Astrocyte of the spinal cord (primary cell): ENCODE measurements at regions not wholly inside any gene's neighbourhood (a gene's known extent, or its start where the extent isn't known, plus 50 kb on each side); places are given as distances from the start of the nearest gene placed in this dataset.

Source experiments
- DNase-seq: peaks from one replicate; pipeline ENCODE4 v3.0.0; 2011; ENCODE audit warnings: low read depth, low spot score
- H3K4me3 ChIP-seq: 2 replicates; pipeline ENCODE4 v1.5.1; 2011; ENCODE audit warnings: low read depth, mild to moderate bottlenecking, low read length, moderate library complexity
- in situ Hi-C: cut with HindIII; loops from 2 replicates; pipeline ENCODE4 v1.10.0; 2017; ENCODE audit warnings: low sequenced_read_pairs
- TF ChIP-seq, protein P1 (sequence below): IDR thresholded peaks from 2 replicates; pipeline ENCODE4 v1.5.1; 2012; ENCODE audit warnings: low read depth, mild to moderate bottlenecking, low read length, inconsistent platforms

DNA sequence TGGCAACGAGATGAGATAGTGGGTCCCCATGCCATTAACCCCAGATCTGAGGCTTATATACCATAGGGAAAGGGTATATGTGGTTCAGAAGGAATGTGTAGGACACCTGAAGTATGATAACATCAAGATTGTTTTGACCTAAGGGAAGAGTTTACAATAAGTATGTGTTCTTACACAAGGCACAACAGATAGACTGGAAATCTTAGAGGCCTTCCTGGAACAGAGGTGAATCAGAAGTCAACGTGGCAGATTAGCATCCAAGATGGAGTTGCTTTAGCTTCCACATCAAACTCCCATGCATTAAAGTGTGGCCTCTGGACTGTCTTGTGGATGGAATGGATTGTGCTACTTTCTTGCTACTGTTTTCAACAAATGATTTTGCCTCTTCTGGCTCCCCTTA, 116.6 kb upstream of the NT5C1B start:
- TF ChIP-seq, protein P1, sequence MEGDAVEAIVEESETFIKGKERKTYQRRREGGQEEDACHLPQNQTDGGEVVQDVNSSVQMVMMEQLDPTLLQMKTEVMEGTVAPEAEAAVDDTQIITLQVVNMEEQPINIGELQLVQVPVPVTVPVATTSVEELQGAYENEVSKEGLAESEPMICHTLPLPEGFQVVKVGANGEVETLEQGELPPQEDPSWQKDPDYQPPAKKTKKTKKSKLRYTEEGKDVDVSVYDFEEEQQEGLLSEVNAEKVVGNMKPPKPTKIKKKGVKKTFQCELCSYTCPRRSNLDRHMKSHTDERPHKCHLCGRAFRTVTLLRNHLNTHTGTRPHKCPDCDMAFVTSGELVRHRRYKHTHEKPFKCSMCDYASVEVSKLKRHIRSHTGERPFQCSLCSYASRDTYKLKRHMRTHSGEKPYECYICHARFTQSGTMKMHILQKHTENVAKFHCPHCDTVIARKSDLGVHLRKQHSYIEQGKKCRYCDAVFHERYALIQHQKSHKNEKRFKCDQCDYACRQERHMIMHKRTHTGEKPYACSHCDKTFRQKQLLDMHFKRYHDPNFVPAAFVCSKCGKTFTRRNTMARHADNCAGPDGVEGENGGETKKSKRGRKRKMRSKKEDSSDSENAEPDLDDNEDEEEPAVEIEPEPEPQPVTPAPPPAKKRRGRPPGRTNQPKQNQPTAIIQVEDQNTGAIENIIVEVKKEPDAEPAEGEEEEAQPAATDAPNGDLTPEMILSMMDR = no peak
- in situ Hi-C loops = no loop called here
- DNase-seq = no peak
- H3K4me3 ChIP-seq = no peak overlapping the region

DNA sequence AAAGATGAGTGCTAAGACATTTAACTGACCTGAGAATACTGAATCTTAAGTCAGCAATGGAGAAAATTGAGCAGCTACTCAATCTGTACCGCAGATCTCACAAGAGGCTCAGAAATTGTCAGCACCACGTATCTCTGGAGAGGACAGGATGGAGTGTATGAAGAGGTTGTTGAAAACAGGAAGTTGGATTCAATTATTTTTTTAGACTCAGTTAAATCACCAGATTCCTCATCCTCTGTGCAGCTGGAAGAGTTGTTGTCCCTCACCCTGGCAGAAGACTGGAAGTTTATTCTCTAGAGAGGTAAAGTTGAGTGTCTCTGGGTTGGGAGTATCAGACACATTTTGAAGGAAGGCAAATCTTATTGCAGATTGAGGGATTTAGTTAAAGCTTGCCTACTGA, 114.9 kb upstream of the NT5C1B start:
- in situ Hi-C loops = no loop called here
- no peak for DNase-seq
- TF ChIP-seq, protein P1 = no peak
- H3K4me3 ChIP-seq = no peak overlapping the region

DNA sequence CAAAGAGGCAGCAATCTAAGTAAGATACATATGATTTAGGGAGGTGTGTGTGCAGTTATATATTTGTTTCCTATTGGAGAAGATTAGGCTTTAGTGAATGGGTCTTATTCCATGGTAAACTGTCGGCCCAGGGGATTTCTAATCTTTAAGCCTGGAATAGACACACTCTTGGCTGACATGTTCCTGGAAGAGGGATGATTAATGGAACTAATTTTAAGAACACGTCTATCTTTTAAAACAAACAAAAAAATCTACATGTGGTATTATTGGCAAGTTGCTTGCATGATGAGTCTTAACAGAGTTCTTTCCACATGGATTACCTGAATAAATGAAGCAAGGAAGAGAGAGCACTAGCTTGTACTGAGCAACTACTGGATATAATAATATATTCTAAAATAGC, 114.2 kb upstream of the NT5C1B start:
- in situ Hi-C loops = no loop called here
- DNase-seq = no peak
- TF ChIP-seq, protein P1 = no peak
- H3K4me3 ChIP-seq = no peak overlapping the region

DNA sequence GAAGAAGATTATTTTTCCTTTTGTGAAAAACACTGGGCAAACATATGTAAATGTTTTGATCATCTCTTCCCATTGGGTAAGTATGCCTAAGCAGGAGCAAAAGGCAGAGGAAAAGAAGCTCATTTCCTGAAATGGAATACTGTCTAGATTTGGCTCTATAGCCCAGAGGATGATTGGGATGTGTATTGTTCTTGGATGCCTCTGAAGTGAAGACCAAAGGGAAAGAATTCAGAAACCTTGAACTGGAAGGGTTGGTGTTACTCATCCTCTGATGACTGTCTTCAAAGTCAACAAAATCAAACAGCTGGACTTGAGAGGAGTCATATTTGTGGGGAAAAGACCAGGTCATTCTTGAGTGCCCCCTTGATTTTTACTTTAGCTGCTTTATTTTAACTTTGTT, 112.6 kb upstream of the NT5C1B start:
- H3K4me3 ChIP-seq = no peak overlapping the region
- DNase-seq = peak; percentile 78
- in situ Hi-C loops = no loop called here
- TF ChIP-seq, protein P1 = no peak

DNA sequence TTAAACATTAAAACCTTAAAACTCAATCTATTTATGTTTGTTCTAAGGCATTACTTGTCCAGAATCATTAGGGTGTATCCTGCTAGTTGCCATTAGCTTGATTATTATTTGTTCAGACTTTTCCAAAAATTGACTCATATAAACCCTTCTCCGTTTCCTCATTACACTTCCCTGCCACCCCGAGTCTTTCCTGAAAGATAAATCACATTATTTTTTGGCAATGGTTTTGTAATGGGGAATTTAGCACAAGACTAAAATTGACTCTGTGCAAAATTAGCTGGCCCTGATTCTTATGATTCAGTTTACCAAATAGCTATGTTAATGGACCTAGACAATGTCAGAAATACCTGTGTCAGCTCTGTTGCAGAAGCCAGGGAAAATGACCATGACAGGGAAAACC, 112.2 kb upstream of the NT5C1B start:
- TF ChIP-seq, protein P1 = no peak
- in situ Hi-C loops = no loop called here
- H3K4me3 ChIP-seq = no peak overlapping the region
- DNase-seq = no peak

DNA sequence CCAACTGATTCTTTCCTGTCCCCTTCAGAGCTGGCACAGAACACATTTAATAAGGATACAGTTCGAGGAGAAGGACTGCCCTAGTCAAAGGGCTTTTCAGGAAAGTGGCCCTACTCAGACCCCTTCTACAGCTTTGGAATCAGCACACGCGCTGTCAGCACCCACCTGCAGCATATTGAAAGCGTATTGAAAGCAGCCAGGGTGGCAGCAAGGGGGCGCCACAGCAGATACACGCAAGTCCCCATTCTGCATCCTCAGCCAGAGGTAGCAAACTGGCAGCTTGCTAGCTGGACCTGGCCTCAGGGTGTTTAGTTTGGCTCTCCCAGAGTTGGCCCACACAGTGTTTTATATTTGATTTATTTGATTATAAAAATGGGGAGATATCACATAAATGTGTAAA, 101.0 kb upstream of the NT5C1B start:
- DNase-seq = no peak
- in situ Hi-C loops = no loop called here

More for the DNA sequence above, 101.0 kb upstream of the NT5C1B start:
- TF ChIP-seq, protein P1 = peak; percentile 22
- H3K4me3 ChIP-seq = no peak overlapping the region
